GM23338 (cell line): ENCODE measurements at regions not wholly inside any gene's neighbourhood (a gene's known extent, or its start where the extent isn't known, plus 50 kb on each side); places are given as distances from the start of the nearest gene placed in this dataset.

Experiments
- ATAC-seq: fragments of 200-7000 bp; cut with Tn5 transposase; 3 replicates; pipeline ENCODE4 v1.9.1; 2020
- DNase-seq: peaks from one replicate; pipeline ENCODE4 v3.0.0-alpha.2; 2015; ENCODE audit warnings: low spot score
- H2AFZ ChIP-seq: fragments of 200-600 bp; sonication (generic); 2 replicates; pipeline ENCODE4 v1.8.0; 2016; ENCODE audit warnings: antibody characterized with exemption, mild to moderate bottlenecking, moderate library complexity
- H3F3A ChIP-seq: fragments of 200-600 bp; sonication (generic); replicated peaks from 2 replicates; pipeline ENCODE4 v1.8.0; 2017; ENCODE audit warnings: antibody characterized with exemption, mixed run types, low read depth
- H3K27ac ChIP-seq: fragments of 200-600 bp; sonication (generic); 2 replicates; pipeline ENCODE4 v1.6.1; 2016; ENCODE audit warnings: low read depth
- H3K27me3 ChIP-seq: fragments of 200-600 bp; sonication (generic); 2 replicates; pipeline ENCODE4 v1.8.0; 2016; ENCODE audit warnings: mild to moderate bottlenecking, mixed run types, moderate library complexity; ENCODE audit not compliant: insufficient read depth
- H3K36me3 ChIP-seq: fragments of 200-600 bp; sonication (generic); 2 replicates; pipeline ENCODE4 v1.8.0; 2016; ENCODE audit warnings: mild to moderate bottlenecking; ENCODE audit not compliant: insufficient read depth
- H3K4me1 ChIP-seq: fragments of 200-600 bp; sonication (generic); 2 replicates; pipeline ENCODE4 v1.8.0; 2016; ENCODE audit warnings: mild to moderate bottlenecking, moderate library complexity; ENCODE audit not compliant: insufficient read depth
- H3K4me2 ChIP-seq: fragments of 200-600 bp; sonication (generic); 2 replicates; pipeline ENCODE4 v1.7.1; 2017; ENCODE audit warnings: mixed run types
- H3K4me3 ChIP-seq: fragments of 200-600 bp; sonication (generic); 2 replicates; pipeline ENCODE4 v1.6.1; 2016; ENCODE audit warnings: mixed run types
- H3K79me2 ChIP-seq: fragments of 200-600 bp; sonication (generic); replicated peaks from 2 replicates; pipeline ENCODE4 v1.8.0; 2017; ENCODE audit warnings: mild to moderate bottlenecking; ENCODE audit not compliant: insufficient read depth
- H3K9me2 ChIP-seq: fragments of 200-600 bp; sonication (generic); 2 replicates; pipeline ENCODE4 v1.8.0; 2017; ENCODE audit not compliant: insufficient read depth
- H4K20me1 ChIP-seq: fragments of 200-600 bp; sonication (generic); replicated peaks from 2 replicates; pipeline ENCODE4 v1.8.0; 2017; ENCODE audit warnings: mild to moderate bottlenecking; ENCODE audit not compliant: insufficient read depth
- H3K27ac Mint-ChIP-seq: 2 replicates; pipeline ENCODE4 v1.8.0; 2020; ENCODE audit warnings: inconsistent platforms, mild to moderate bottlenecking, moderate library complexity, mixed read lengths
- H3K27me3 Mint-ChIP-seq: 3 replicates; pipeline ENCODE4 v1.8.0; 2022; ENCODE audit warnings: low read depth, mild to moderate bottlenecking, moderate library complexity, mixed read lengths, inconsistent platforms; ENCODE audit not compliant: insufficient read depth, poor library complexity
- H3K36me3 Mint-ChIP-seq: 3 replicates; pipeline ENCODE4 v1.8.0; 2021; ENCODE audit warnings: low read depth, mild to moderate bottlenecking, inconsistent platforms, moderate library complexity, mixed read lengths
- H3K4me1 Mint-ChIP-seq: 3 replicates; pipeline ENCODE4 v1.8.0; 2020; ENCODE audit warnings: mild to moderate bottlenecking, inconsistent platforms, mixed read lengths
- H3K4me3 Mint-ChIP-seq: 3 replicates; pipeline ENCODE4 v1.8.0; 2021; ENCODE audit warnings: moderate library complexity, mild to moderate bottlenecking, inconsistent platforms, mixed read lengths
- H3K9me3 Mint-ChIP-seq: 3 replicates; pipeline ENCODE4 v1.8.0; 2020; ENCODE audit warnings: moderate library complexity, mild to moderate bottlenecking, inconsistent platforms, mixed read lengths
- EZH2 ChIP-seq: fragments of 200-600 bp; sonication (generic); IDR thresholded peaks from one replicate; pipeline ENCODE4 v1.8.0; 2017; ENCODE audit warnings: antibody characterized with exemption, mild to moderate bottlenecking, low read depth; ENCODE audit not compliant: unreplicated experiment
- ZNF114 ChIP-seq: fragments of 250-450 bp; sonication (Bioruptor Pico); IDR thresholded peaks from 2 replicates; pipeline ENCODE4 v1.5.0; 2020; ENCODE audit warnings: mild to moderate bottlenecking, moderate library complexity
- ZNF331 ChIP-seq: fragments of 250-450 bp; sonication (Bioruptor Pico); IDR thresholded peaks from 2 replicates; pipeline ENCODE4 v1.5.0; 2020; ENCODE audit warnings: low read depth, mild to moderate bottlenecking, moderate library complexity
- TF ChIP-seq, protein P1 (sequence below), 2 experiments: fragments of 200-600 bp in 1 of 2; sonication (generic) in 1 of 2; conservative IDR thresholded peaks; 2 replicates each; pipeline versions ENCODE4 v1.5.1 to v1.6.1; 2016 to 2017; ENCODE audit warnings: antibody characterized with exemption in 2 of 2, low read depth in 2 of 2, mild to moderate bottlenecking in 2 of 2, moderate library complexity in 1 of 2
- TF ChIP-seq, protein P2 (sequence below): fragments of 250-450 bp; sonication (Bioruptor Pico); IDR thresholded peaks from 2 replicates; pipeline ENCODE4 v1.5.0; 2020; ENCODE audit warnings: mild to moderate bottlenecking, moderate library complexity

DNA sequence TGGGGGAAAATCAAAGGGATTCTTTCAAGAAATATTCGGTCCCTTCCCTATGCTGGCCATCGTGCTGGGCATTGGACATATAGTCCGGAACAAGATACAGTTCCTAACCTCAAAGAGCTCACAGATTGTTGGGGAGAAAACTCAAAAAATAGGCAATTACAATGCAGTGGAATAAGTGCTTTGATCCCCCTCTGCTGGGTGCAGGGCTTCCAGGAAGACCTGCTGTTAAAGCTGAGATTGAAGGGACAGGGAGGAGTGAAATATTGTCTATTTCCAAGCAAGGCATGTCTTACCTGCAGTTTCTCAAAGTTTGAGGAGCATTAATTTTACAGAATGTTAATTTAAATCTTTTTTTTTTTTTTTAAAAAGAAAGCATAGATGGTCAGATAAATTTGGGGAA is 75.1 kb upstream of the SESN3 start:
- Histone ChIP-seq H3K27me3 (no peaks in the 10 kb centered on the region), H3K4me3 (no peak overlapping the region), H3K4me1 (no peaks in the 10 kb centered on the region), H4K20me1 (no peaks in the 10 kb centered on the region), H3F3A (no peaks in the 10 kb centered on the region), H3K36me3 (no peaks in the 10 kb centered on the region), H2AFZ (no peak overlapping the region), H3K4me2 (no peak overlapping the region), H3K9me2 (no peaks in the 10 kb centered on the region), H3K27ac (no peak overlapping the region), H3K79me2 (no peaks in the 10 kb centered on the region)
- no peak overlapping the region for H3K27ac Mint-ChIP-seq
- peaks cover 11% of the 10 kb centered on the region for H3K9me3 Mint-ChIP-seq
- H3K27me3 Mint-ChIP-seq, result peaks cover 5% of the 10 kb centered on the region
- TF ChIP-seq ZNF331 (CRISPR knock-in tag), result no peak
- TF ChIP-seq, protein P1, sequence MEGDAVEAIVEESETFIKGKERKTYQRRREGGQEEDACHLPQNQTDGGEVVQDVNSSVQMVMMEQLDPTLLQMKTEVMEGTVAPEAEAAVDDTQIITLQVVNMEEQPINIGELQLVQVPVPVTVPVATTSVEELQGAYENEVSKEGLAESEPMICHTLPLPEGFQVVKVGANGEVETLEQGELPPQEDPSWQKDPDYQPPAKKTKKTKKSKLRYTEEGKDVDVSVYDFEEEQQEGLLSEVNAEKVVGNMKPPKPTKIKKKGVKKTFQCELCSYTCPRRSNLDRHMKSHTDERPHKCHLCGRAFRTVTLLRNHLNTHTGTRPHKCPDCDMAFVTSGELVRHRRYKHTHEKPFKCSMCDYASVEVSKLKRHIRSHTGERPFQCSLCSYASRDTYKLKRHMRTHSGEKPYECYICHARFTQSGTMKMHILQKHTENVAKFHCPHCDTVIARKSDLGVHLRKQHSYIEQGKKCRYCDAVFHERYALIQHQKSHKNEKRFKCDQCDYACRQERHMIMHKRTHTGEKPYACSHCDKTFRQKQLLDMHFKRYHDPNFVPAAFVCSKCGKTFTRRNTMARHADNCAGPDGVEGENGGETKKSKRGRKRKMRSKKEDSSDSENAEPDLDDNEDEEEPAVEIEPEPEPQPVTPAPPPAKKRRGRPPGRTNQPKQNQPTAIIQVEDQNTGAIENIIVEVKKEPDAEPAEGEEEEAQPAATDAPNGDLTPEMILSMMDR (conservative IDR thresholded peaks at IDR 0.05; ENCODE audit: low read depth in 2 of 2), result peak in 1 of 2 experiments; percentile 32; a peak in 2 of 4 replicates
- TF ChIP-seq ZNF114, result no peak
- TF ChIP-seq EZH2, result no peak
- peaks cover 17% of the 10 kb centered on the region for H3K4me1 Mint-ChIP-seq
- no peak overlapping the region for H3K4me3 Mint-ChIP-seq
- DNase-seq (no peak), ATAC-seq (no peak)
- peaks cover 8% of the 10 kb centered on the region; the same call in 2 of the 3 replicates for H3K36me3 Mint-ChIP-seq

DNA sequence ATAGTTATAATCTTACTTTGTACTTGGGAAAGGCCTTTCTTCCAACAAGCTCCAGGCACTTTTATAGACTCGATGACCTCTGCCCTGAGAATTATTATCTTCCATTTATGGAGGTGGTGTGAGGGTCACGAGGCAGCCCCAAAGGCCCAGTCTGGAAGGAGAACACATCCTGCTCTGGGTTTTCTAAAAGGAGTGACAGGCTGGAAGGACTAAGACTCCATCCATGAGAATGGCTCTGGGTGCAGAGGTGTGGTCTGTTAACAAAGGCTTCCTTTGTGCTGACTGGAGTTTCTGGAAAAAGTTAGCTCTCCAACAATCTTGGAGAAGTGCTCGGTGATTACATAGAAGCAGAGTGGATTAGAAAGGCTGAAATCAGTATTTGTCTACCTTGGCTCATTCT is 74.7 kb upstream of the SESN3 start:
- Mint-ChIP-seq H3K4me1 (peaks cover 17% of the 10 kb centered on the region), H3K27me3 (peaks cover 5% of the 10 kb centered on the region), H3K27ac (no peak overlapping the region), H3K36me3 (peaks cover 7% of the 10 kb centered on the region; the same call in 2 of the 3 replicates), H3K9me3 (peaks cover 10% of the 10 kb centered on the region), H3K4me3 (no peak overlapping the region)
- H3K27me3 ChIP-seq, result no peaks in the 10 kb centered on the region
- ATAC-seq (no peak), DNase-seq (no peak)
- no peak overlapping the region for H3K4me3 ChIP-seq
- H3K4me2 ChIP-seq, result no peak overlapping the region
- TF ChIP-seq, protein P2, sequence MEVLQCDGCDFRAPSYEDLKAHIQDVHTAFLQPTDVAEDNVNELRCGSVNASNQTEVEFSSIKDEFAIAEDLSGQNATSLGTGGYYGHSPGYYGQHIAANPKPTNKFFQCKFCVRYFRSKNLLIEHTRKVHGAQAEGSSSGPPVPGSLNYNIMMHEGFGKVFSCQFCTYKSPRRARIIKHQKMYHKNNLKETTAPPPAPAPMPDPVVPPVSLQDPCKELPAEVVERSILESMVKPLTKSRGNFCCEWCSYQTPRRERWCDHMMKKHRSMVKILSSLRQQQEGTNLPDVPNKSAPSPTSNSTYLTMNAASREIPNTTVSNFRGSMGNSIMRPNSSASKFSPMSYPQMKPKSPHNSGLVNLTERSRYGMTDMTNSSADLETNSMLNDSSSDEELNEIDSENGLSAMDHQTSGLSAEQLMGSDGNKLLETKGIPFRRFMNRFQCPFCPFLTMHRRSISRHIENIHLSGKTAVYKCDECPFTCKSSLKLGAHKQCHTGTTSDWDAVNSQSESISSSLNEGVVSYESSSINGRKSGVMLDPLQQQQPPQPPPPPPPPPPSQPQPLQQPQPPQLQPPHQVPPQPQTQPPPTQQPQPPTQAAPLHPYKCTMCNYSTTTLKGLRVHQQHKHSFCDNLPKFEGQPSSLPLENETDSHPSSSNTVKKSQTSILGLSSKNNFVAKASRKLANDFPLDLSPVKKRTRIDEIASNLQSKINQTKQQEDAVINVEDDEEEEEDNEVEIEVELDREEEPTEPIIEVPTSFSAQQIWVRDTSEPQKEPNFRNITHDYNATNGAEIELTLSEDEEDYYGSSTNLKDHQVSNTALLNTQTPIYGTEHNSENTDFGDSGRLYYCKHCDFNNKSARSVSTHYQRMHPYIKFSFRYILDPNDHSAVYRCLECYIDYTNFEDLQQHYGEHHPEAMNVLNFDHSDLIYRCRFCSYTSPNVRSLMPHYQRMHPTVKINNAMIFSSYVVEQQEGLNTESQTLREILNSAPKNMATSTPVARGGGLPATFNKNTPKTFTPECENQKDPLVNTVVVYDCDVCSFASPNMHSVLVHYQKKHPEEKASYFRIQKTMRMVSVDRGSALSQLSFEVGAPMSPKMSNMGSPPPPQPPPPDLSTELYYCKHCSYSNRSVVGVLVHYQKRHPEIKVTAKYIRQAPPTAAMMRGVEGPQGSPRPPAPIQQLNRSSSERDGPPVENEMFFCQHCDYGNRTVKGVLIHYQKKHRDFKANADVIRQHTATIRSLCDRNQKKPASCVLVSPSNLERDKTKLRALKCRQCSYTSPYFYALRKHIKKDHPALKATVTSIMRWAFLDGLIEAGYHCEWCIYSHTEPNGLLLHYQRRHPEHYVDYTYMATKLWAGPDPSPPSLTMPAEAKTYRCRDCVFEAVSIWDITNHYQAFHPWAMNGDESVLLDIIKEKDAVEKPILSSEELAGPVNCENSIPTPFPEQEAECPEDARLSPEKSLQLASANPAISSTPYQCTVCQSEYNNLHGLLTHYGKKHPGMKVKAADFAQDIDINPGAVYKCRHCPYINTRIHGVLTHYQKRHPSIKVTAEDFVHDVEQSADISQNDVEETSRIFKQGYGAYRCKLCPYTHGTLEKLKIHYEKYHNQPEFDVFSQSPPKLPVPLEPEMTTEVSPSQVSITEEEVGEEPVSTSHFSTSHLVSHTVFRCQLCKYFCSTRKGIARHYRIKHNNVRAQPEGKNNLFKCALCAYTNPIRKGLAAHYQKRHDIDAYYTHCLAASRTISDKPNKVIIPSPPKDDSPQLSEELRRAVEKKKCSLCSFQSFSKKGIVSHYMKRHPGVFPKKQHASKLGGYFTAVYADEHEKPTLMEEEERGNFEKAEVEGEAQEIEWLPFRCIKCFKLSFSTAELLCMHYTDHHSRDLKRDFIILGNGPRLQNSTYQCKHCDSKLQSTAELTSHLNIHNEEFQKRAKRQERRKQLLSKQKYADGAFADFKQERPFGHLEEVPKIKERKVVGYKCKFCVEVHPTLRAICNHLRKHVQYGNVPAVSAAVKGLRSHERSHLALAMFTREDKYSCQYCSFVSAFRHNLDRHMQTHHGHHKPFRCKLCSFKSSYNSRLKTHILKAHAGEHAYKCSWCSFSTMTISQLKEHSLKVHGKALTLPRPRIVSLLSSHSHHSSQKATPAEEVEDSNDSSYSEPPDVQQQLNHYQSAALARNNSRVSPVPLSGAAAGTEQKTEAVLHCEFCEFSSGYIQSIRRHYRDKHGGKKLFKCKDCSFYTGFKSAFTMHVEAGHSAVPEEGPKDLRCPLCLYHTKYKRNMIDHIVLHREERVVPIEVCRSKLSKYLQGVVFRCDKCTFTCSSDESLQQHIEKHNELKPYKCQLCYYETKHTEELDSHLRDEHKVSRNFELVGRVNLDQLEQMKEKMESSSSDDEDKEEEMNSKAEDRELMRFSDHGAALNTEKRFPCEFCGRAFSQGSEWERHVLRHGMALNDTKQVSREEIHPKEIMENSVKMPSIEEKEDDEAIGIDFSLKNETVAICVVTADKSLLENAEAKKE (CRISPR knock-in tag), result no peak
- H2AFZ ChIP-seq, result peak overlapping the region; percentile 43; the same call in 1 of the 2 replicates
- H3K4me1 ChIP-seq, result no peaks in the 10 kb centered on the region; the same call in 1 of the 2 replicates
- H3K79me2 ChIP-seq, result no peaks in the 10 kb centered on the region
- H3F3A ChIP-seq, result no peaks in the 10 kb centered on the region
- no peak overlapping the region for H3K27ac ChIP-seq
- no peaks in the 10 kb centered on the region for H3K9me2 ChIP-seq
- H3K36me3 ChIP-seq, result no peaks in the 10 kb centered on the region
- no peaks in the 10 kb centered on the region for H4K20me1 ChIP-seq
